ENCODE measurements at regions not wholly inside any gene's neighbourhood (a gene's known extent, or its start where the extent isn't known, plus 50 kb on each side); places are given as distances from the start of the nearest gene placed in this dataset.
"Not testable (repeated sequence)": the region's sequence is repeated elsewhere in the genome, so short reads cannot be mapped to it uniquely, and the experiment has no call there.

- DNase-seq, result no peak
- no peak for TF ChIP-seq CTCF (IDR thresholded peaks at IDR 0.05; ENCODE audit: low read depth, low read length, missing control alignments)
- Histone ChIP-seq H3K27ac (no peak overlapping the region), H3K36me3 (replicated peaks) (no peaks in the 10 kb centered on the region), H3K4me3 (ENCODE audit: low read depth, low read length) (no peak overlapping the region), H3K27me3 (replicated peaks) (no peaks in the 10 kb centered on the region)
- in situ Hi-C loops (cut with HindIII; ENCODE audit: low pct_ligation_motif_present, low sequenced_read_pairs), result no loop called here
Observed at GRCh38 chr6:8174571-8174970, 72.2 kb upstream of the EEF1E1 start.

- DNase-seq, result no peak
- Histone ChIP-seq H3K27me3 (replicated peaks) (no peaks in the 10 kb centered on the region), H3K27ac (no peak overlapping the region), H3K36me3 (replicated peaks) (no peaks in the 10 kb centered on the region), H3K4me3 (ENCODE audit: low read depth, low read length) (no peak overlapping the region)
- TF ChIP-seq CTCF (IDR thresholded peaks at IDR 0.05; ENCODE audit: low read depth, low read length, missing control alignments), result no peak
- in situ Hi-C loops (cut with HindIII; ENCODE audit: low pct_ligation_motif_present, low sequenced_read_pairs), result no loop called here
Observed at GRCh38 chr6:8172530-8172929, 70.2 kb upstream of the EEF1E1 start.

- in situ Hi-C loops (cut with HindIII; ENCODE audit: low pct_ligation_motif_present, low sequenced_read_pairs), result no loop called here
- Histone ChIP-seq H3K27me3 (replicated peaks) (no peaks in the 10 kb centered on the region), H3K36me3 (replicated peaks) (no peaks in the 10 kb centered on the region), H3K27ac (no peak overlapping the region), H3K4me3 (ENCODE audit: low read depth, low read length) (no peak overlapping the region)
- no peak for TF ChIP-seq CTCF (IDR thresholded peaks at IDR 0.05; ENCODE audit: low read depth, low read length, missing control alignments)
- DNase-seq, result no peak
Observed at GRCh38 chr6:8170754-8171153, 68.4 kb upstream of the EEF1E1 start.

GRCh38 chr6:8170245-8170644 is 67.9 kb upstream of the EEF1E1 start:
- no peak overlapping the region for H3K27ac ChIP-seq
- H3K36me3 ChIP-seq (replicated peaks), result no peaks in the 10 kb centered on the region
- peak; percentile 39 for TF ChIP-seq CTCF (IDR thresholded peaks at IDR 0.05; ENCODE audit: low read depth, low read length, missing control alignments)
- H3K4me3 ChIP-seq (ENCODE audit: low read depth, low read length), result no peak overlapping the region
- no peaks in the 10 kb centered on the region for H3K27me3 ChIP-seq (replicated peaks)
- in situ Hi-C loops (cut with HindIII; ENCODE audit: low pct_ligation_motif_present, low sequenced_read_pairs), result no loop called here
- no peak for DNase-seq

GRCh38 chr6:8166156-8166555 is 63.8 kb upstream of the EEF1E1 start:
- Histone ChIP-seq H3K27me3 (replicated peaks) (no peaks in the 10 kb centered on the region), H3K27ac (no peak overlapping the region), H3K4me3 (ENCODE audit: low read depth, low read length) (no peak overlapping the region), H3K36me3 (replicated peaks) (no peaks in the 10 kb centered on the region)
- in situ Hi-C loops (cut with HindIII; ENCODE audit: low pct_ligation_motif_present, low sequenced_read_pairs), result no loop called here
- no peak for TF ChIP-seq CTCF (IDR thresholded peaks at IDR 0.05; ENCODE audit: low read depth, low read length, missing control alignments)
- DNase-seq, result no peak

- DNase-seq; H3K4me3 ChIP-seq (ENCODE audit: low read depth, low read length); H3K36me3 ChIP-seq (replicated peaks); H3K27me3 ChIP-seq (replicated peaks); H3K27ac ChIP-seq; in situ Hi-C loops (cut with HindIII; ENCODE audit: low pct_ligation_motif_present, low sequenced_read_pairs): not testable (repeated sequence)
Observed at GRCh38 chr6:8165008-8165407, 62.7 kb upstream of the EEF1E1 start.

GRCh38 chr6:8164281-8164680 is 61.9 kb upstream of the EEF1E1 start:
- H3K36me3 ChIP-seq (replicated peaks); H3K27ac ChIP-seq; DNase-seq; H3K27me3 ChIP-seq (replicated peaks); H3K4me3 ChIP-seq (ENCODE audit: low read depth, low read length); in situ Hi-C loops (cut with HindIII; ENCODE audit: low pct_ligation_motif_present, low sequenced_read_pairs): not testable (repeated sequence)
